ENCODE measurements at regions not wholly inside any gene's neighbourhood (a gene's known extent, or its start where the extent isn't known, plus 50 kb on each side); places are given as distances from the start of the nearest gene placed in this dataset.

GRCh38 chr1:38418195-38419030 lies 371.8 kb upstream of the POU3F1 start:
- peak in 1 of 3 donors; percentile 2 for DNase-seq

GRCh38 chr1:38403667-38404066 lies 357.1 kb upstream of the POU3F1 start:
- no peak for DNase-seq

- no peak for DNase-seq
Observed at GRCh38 chr1:38402230-38402815, 355.7 kb upstream of the POU3F1 start.

GRCh38 chr1:38396606-38397005 lies 350.0 kb upstream of the POU3F1 start:
- DNase-seq, result no peak

- DNase-seq, result no peak
Observed at GRCh38 chr1:38394303-38394702, 347.7 kb upstream of the POU3F1 start.

- no peak for DNase-seq
Observed at GRCh38 chr1:38392861-38393260, 346.3 kb upstream of the POU3F1 start.

- DNase-seq, result no peak
Observed at GRCh38 chr1:38381256-38381655, 334.7 kb upstream of the POU3F1 start.

GRCh38 chr1:38376577-38376976 lies 330.0 kb upstream of the POU3F1 start:
- no peak for DNase-seq

- DNase-seq, result no peak
Observed at GRCh38 chr1:38375035-38375434, 328.4 kb upstream of the POU3F1 start.

GRCh38 chr1:38371505-38371844 lies 324.9 kb upstream of the POU3F1 start:
- no peak for DNase-seq

- DNase-seq, result no peak
Observed at GRCh38 chr1:38370716-38371504, 324.3 kb upstream of the POU3F1 start.

- no peak for DNase-seq
Observed at GRCh38 chr1:38365242-38365641, 318.6 kb upstream of the POU3F1 start.

- DNase-seq, result no peak
Observed at GRCh38 chr1:38361566-38361965, 315.0 kb upstream of the POU3F1 start.

GRCh38 chr1:38360807-38361206 lies 314.2 kb upstream of the POU3F1 start:
- no peak for DNase-seq

- DNase-seq, result no peak
Observed at GRCh38 chr1:38353956-38354355, 307.4 kb upstream of the POU3F1 start.

GRCh38 chr1:38352869-38353268 lies 306.3 kb upstream of the POU3F1 start:
- DNase-seq, result no peak

- no peak for DNase-seq
Observed at GRCh38 chr1:38347446-38348175, 301.0 kb upstream of the POU3F1 start.

- no peak for DNase-seq
Observed at GRCh38 chr1:38344716-38345115, 298.1 kb upstream of the POU3F1 start.

- no peak for DNase-seq
Observed at GRCh38 chr1:38341694-38342093, 295.1 kb upstream of the POU3F1 start.

GRCh38 chr1:38340409-38340808 lies 293.8 kb upstream of the POU3F1 start:
- DNase-seq, result no peak

- DNase-seq, result no peak
Observed at GRCh38 chr1:38337711-38338110, 291.1 kb upstream of the POU3F1 start.

- DNase-seq, result no peak
Observed at GRCh38 chr1:38336961-38337360, 290.4 kb upstream of the POU3F1 start.

Data from muscle of back (tissue), 3 donors.